ENCODE measurements at regions not wholly inside any gene's neighbourhood (a gene's known extent, or its start where the extent isn't known, plus 50 kb on each side); places are given as distances from the start of the nearest gene placed in this dataset.

- in situ Hi-C loops (cut with HindIII; ENCODE audit: low pct_unique_long_range_greater_than_20kb, low sequenced_read_pairs), result no loop called here
- CTCF ChIA-PET, result no interaction called here
- H3K27ac ChIP-seq (ENCODE audit: low read length), result no peak overlapping the region
- H3K4me1 ChIP-seq (ENCODE audit: control insufficient read depth, insufficient read depth, low read length), result no peaks in the 10 kb centered on the region
- no peak overlapping the region for H3K4me3 ChIP-seq (ENCODE audit: low read depth in 2 of 2, low read length in 2 of 2)
- H3K9me3 ChIP-seq (ENCODE audit: control insufficient read depth, insufficient read depth, low read depth, low read length), result no peaks in the 10 kb centered on the region
- intact Hi-C loops (cut with micrococcal nuclease; ENCODE audit: unreplicated experiment), result no loop called here
- no peaks in the 10 kb centered on the region for H3K27me3 ChIP-seq (ENCODE audit: control insufficient read depth, insufficient read depth, low read length)
- DNase-seq (ENCODE audit: low read depth, low spot score), result no peak
- POLR2A ChIA-PET, result no interaction called here
- H3K36me3 ChIP-seq (ENCODE audit: control insufficient read depth, insufficient read depth, low read length), result no peaks in the 10 kb centered on the region
- BruUV-seq (replicated peaks), result no TSS peak
- ATAC-seq, result no peak
- TF ChIP-seq SIN3A (IDR thresholded peaks at IDR 0.05; ENCODE audit: borderline replicate concordance, insufficient read depth, low read depth, low read length), result no peak
- no peak for TF ChIP-seq REST (IDR thresholded peaks at IDR 0.05; ENCODE audit: insufficient read depth in 1 of 2, low read depth in 2 of 2, low read length in 1 of 2)
- TF ChIP-seq POLR2AphosphoS5 (IDR thresholded peaks at IDR 0.05; ENCODE audit: low read depth, low read length), result no peak
- no peak for TF ChIP-seq CTCF (IDR thresholded peaks at IDR 0.05)
- no peak for TF ChIP-seq TCF7L2 (IDR thresholded peaks at IDR 0.05; ENCODE audit: low read depth, low read length)
Observed at GRCh38 chr18:61964616-61965015, 71.8 kb upstream of the RNF152 start.

- DNase-seq (ENCODE audit: low read depth, low spot score) (no peak), ATAC-seq (no peak)
- H3K4me1 ChIP-seq (ENCODE audit: control insufficient read depth, insufficient read depth, low read length), result no peaks in the 10 kb centered on the region
- ChIA-PET POLR2A (no interaction called here), CTCF (no interaction called here)
- H3K27ac ChIP-seq (ENCODE audit: low read length), result no peak overlapping the region
- TF ChIP-seq SIN3A (IDR thresholded peaks at IDR 0.05; ENCODE audit: borderline replicate concordance, insufficient read depth, low read depth, low read length) (no peak), REST (IDR thresholded peaks at IDR 0.05; ENCODE audit: insufficient read depth in 1 of 2, low read depth in 2 of 2, low read length in 1 of 2) (no peak), POLR2AphosphoS5 (IDR thresholded peaks at IDR 0.05; ENCODE audit: low read depth, low read length) (no peak), CTCF (IDR thresholded peaks at IDR 0.05) (no peak)
- intact Hi-C loops (cut with micrococcal nuclease; ENCODE audit: unreplicated experiment) (no loop called here), in situ Hi-C loops (cut with HindIII; ENCODE audit: low pct_unique_long_range_greater_than_20kb, low sequenced_read_pairs) (no loop called here)
- H3K36me3 ChIP-seq (ENCODE audit: control insufficient read depth, insufficient read depth, low read length), result no peaks in the 10 kb centered on the region
- BruUV-seq (replicated peaks), result no TSS peak
- no peaks in the 10 kb centered on the region for H3K27me3 ChIP-seq (ENCODE audit: control insufficient read depth, insufficient read depth, low read length)
- no peak overlapping the region for H3K4me3 ChIP-seq (ENCODE audit: low read depth in 2 of 2, low read length in 2 of 2)
- no peaks in the 10 kb centered on the region for H3K9me3 ChIP-seq (ENCODE audit: control insufficient read depth, insufficient read depth, low read depth, low read length)
Observed at GRCh38 chr18:61963705-61964104, 70.9 kb upstream of the RNF152 start.
